ENCODE measurements at regions not wholly inside any gene's neighbourhood (a gene's known extent, or its start where the extent isn't known, plus 50 kb on each side); places are given as distances from the start of the nearest gene placed in this dataset.

- ChIA-PET CTCF (no interaction called here), POLR2A (no interaction called here), RAD21 (ENCODE audit: low non-redundant PET in 1 of 2, low total read pairs in 2 of 2, uncharacterized antibody in 2 of 2, unreplicated experiment in 2 of 2) (no interaction called here)
- H3K9ac ChIP-seq (ENCODE audit: low read length), result no peak overlapping the region
- H3K9me3 ChIP-seq (ENCODE audit: control insufficient read depth in 1 of 2, insufficient read depth in 1 of 2, low read depth in 1 of 2, low read length in 2 of 2), result no peaks in the 10 kb centered on the region
- DNase-seq (ENCODE audit: low read depth, low spot score) (no peak), ATAC-seq (no peak)
- no peaks in the 10 kb centered on the region for H3K27me3 ChIP-seq (ENCODE audit: insufficient read depth, low read length)
- TF ChIP-seq TCF7L2 (IDR thresholded peaks at IDR 0.05; ENCODE audit: borderline replicate concordance, extremely low read depth, insufficient read depth, insufficient read length) (no peak), POLR2A (IDR thresholded peaks at IDR 0.05; ENCODE audit: borderline replicate concordance, extremely low read depth, insufficient read depth, insufficient read length) (no peak), CTCF (IDR thresholded peaks at IDR 0.05 in 2 of 3, conservative IDR thresholded peaks at IDR 0.05 in 1 of 3; ENCODE audit: borderline replicate concordance in 1 of 3, insufficient read depth in 1 of 3, low read depth in 2 of 3, low read length in 2 of 3) (no peak), REST (IDR thresholded peaks at IDR 0.05; ENCODE audit: low read depth) (no peak), YY1 (IDR thresholded peaks at IDR 0.05; ENCODE audit: extremely low read depth, insufficient replicate concordance, low read depth, low read length) (no peak), EZH2phosphoT487 (IDR thresholded peaks at IDR 0.05; ENCODE audit: borderline replicate concordance) (no peak), CBX3 (IDR thresholded peaks at IDR 0.05; ENCODE audit: low read depth) (no peak), EZH2 (IDR thresholded peaks at IDR 0.05) (no peak), SRF (IDR thresholded peaks at IDR 0.05; ENCODE audit: low read depth) (no peak), FOSL1 (IDR thresholded peaks at IDR 0.05; ENCODE audit: low read depth) (no peak), RAD21 (IDR thresholded peaks at IDR 0.05; ENCODE audit: low read depth) (no peak), POLR2AphosphoS5 (IDR thresholded peaks at IDR 0.05; ENCODE audit: low read depth, low read length) (no peak)
- TF ChIP-seq, protein P1, sequence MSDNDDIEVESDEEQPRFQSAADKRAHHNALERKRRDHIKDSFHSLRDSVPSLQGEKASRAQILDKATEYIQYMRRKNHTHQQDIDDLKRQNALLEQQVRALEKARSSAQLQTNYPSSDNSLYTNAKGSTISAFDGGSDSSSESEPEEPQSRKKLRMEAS (IDR thresholded peaks at IDR 0.05), result no peak
- no peaks in the 10 kb centered on the region for H3K36me3 ChIP-seq (ENCODE audit: control insufficient read depth in 1 of 2, insufficient read depth in 2 of 2, low read length in 2 of 2)
- no peak overlapping the region for H2AFZ ChIP-seq (ENCODE audit: low read depth, low read length, poor library complexity, severe bottlenecking)
- no peak overlapping the region for H3K4me2 ChIP-seq (ENCODE audit: low read length)
- BruUV-seq (replicated peaks), result no TSS peak
- no peaks in the 10 kb centered on the region; the same call in 1 of the 2 replicates for H4K20me1 ChIP-seq (ENCODE audit: insufficient read depth)
- H3K4me1 ChIP-seq (ENCODE audit: control insufficient read depth in 1 of 2, insufficient read depth in 2 of 2, low read length in 2 of 2), result no peaks in the 10 kb centered on the region
- intact Hi-C loops (cut with micrococcal nuclease), result no loop called here
- H3K79me2 ChIP-seq (ENCODE audit: insufficient read depth, low read length), result no peaks in the 10 kb centered on the region
- no peaks in the 10 kb centered on the region for H3K9me2 ChIP-seq (ENCODE audit: insufficient read depth)
- H3K4me3 ChIP-seq (replicated peaks in 1 of 2; ENCODE audit: low read depth in 1 of 2, low read length in 2 of 2), result no peak overlapping the region
- H3K27ac ChIP-seq (ENCODE audit: low read depth, low read length), result no peak overlapping the region
Observed at GRCh38 chr7:86002858-86003257, 640.9 kb upstream of the GRM3 start.
